ENCODE measurements at regions not wholly inside any gene's neighbourhood (a gene's known extent, or its start where the extent isn't known, plus 50 kb on each side); places are given as distances from the start of the nearest gene placed in this dataset.
"Not testable (repeated sequence)": the region's sequence is repeated elsewhere in the genome, so short reads cannot be mapped to it uniquely, and the experiment has no call there.

GRCh38 chr14:26304056-26304455 is 293.8 kb downstream of the NOVA1 start:
- H3K27ac ChIP-seq: no peak overlapping the region
- TF ChIP-seq, protein P1, sequence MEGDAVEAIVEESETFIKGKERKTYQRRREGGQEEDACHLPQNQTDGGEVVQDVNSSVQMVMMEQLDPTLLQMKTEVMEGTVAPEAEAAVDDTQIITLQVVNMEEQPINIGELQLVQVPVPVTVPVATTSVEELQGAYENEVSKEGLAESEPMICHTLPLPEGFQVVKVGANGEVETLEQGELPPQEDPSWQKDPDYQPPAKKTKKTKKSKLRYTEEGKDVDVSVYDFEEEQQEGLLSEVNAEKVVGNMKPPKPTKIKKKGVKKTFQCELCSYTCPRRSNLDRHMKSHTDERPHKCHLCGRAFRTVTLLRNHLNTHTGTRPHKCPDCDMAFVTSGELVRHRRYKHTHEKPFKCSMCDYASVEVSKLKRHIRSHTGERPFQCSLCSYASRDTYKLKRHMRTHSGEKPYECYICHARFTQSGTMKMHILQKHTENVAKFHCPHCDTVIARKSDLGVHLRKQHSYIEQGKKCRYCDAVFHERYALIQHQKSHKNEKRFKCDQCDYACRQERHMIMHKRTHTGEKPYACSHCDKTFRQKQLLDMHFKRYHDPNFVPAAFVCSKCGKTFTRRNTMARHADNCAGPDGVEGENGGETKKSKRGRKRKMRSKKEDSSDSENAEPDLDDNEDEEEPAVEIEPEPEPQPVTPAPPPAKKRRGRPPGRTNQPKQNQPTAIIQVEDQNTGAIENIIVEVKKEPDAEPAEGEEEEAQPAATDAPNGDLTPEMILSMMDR (conservative IDR thresholded peaks at IDR 0.05): no peak

DNA sequence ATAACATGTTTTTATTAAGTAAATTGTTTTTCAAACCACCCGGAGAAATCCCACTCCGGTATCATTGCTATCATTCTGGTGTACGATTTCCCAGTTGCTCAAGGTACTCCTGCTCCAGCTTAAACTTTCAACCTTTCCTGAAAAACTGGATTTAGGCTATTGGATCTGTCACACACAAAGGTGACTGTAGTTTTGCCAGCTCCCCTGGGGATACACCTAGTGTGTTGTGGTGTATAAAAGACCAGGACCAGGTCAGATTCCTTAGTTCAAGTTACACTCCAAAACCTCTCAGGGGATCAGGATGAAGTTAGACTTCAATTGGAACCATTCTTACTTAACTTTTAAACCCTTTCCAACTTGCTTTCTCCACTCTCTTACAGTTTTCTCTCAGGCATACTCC is 303.9 kb downstream of the NOVA1 start:
- TF ChIP-seq, protein P1 (conservative IDR thresholded peaks at IDR 0.05): no peak
- no peak overlapping the region for H3K27ac ChIP-seq

GRCh38 chr14:26289891-26290486 is 307.8 kb downstream of the NOVA1 start:
- no peak overlapping the region for H3K27ac ChIP-seq
- TF ChIP-seq, protein P1 (conservative IDR thresholded peaks at IDR 0.05): no peak

DNA sequence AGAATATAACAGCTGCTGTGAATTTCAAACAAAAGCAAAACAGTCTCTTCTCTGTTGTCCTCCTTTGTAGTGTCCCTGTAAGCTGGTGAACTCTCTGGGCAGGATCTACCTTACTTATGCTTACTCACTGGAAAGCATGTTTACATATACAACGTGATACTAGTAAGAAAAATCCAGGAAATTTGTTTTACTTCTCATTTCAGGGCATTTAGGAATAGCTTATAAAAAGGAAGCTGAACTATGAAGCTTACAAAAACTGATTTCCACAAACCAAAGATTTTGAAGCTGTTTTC is 311.0 kb downstream of the NOVA1 start:
- peak overlapping the region; percentile 51 for H3K27ac ChIP-seq
- TF ChIP-seq, protein P1 (conservative IDR thresholded peaks at IDR 0.05): no peak

DNA sequence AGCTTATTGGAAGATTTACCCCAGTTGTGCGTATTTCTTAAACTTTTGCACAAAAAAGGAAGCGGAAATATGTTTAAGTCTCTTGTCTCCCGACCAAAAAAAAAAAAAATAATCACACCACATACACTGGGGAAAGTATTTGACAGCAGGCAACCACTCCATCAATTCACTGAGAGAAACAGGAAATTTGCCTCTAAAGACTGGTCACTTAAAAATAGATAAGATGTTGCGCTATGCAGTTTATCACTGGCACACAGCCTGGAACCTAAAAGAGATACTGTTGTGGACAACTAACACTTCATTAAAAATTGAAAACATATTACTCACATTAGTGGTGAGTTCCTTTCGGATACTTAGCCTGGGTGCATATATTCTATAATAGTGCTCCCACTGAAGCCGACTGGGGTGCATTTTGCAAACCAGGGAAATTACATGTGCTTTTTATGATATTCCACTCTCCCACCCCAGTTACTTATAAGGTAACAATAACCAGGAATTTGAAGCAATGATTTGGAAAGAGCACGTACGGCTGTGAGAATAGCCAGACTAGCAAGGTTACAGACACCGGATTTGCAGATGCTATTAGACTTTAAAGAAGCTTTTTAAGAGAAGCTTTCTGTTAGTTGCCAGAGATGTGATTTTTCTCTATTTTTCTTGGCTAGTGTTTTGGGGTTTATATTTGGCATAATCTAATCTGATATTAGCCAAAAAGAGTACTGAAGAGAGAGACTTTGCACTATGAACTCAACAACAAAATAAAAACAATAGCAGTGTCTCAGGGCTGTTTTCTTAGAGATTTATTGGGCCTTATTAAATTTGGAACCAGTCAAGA is 311.5 kb downstream of the NOVA1 start:
- TF ChIP-seq, protein P1 (conservative IDR thresholded peaks at IDR 0.05): no peak
- peak overlapping the region; percentile 51 for H3K27ac ChIP-seq

- no peak overlapping the region for H3K27ac ChIP-seq
- TF ChIP-seq, protein P1 (conservative IDR thresholded peaks at IDR 0.05): no peak
Observed at GRCh38 chr14:26282578-26282977, 315.3 kb downstream of the NOVA1 start.

- not testable (repeated sequence) for H3K27ac ChIP-seq
Observed at GRCh38 chr14:26282011-26282410, 315.8 kb downstream of the NOVA1 start.

All from VCaP (cell line).